ENCODE measurements at regions not wholly inside any gene's neighbourhood (a gene's known extent, or its start where the extent isn't known, plus 50 kb on each side); places are given as distances from the start of the nearest gene placed in this dataset.

GRCh38 chr9:120191141-120191540 is 388.8 kb downstream of the CDK5RAP2 start:
- H3K9me3 Mint-ChIP-seq (ENCODE audit: unreplicated experiment): no peaks in the 10 kb centered on the region
- H3K27me3 Mint-ChIP-seq (ENCODE audit: insufficient read depth, unreplicated experiment): peaks cover 19% of the 10 kb centered on the region
- H3K27me3 ChIP-seq (replicated peaks; ENCODE audit: control insufficient read depth, insufficient read depth, low read length): no peaks in the 10 kb centered on the region
- TF ChIP-seq CTCF (IDR thresholded peaks at IDR 0.05; ENCODE audit: insufficient read depth in 1 of 2, low read depth in 1 of 2, low read length in 1 of 2, severe bottlenecking in 1 of 2, unreplicated experiment in 1 of 2): no peak
- CTCF ChIA-PET: no interaction called here
- no peak overlapping the region for H3K27ac Mint-ChIP-seq (ENCODE audit: unreplicated experiment)
- H3K36me3 ChIP-seq (ENCODE audit: control insufficient read depth, insufficient read depth, low read length): no peaks in the 10 kb centered on the region
- POLR2A ChIA-PET: no interaction called here
- intact Hi-C loops (cut with micrococcal nuclease; ENCODE audit: unreplicated experiment): no loop called here
- H3K9me3 ChIP-seq: no peaks in the 10 kb centered on the region
- no peaks in the 10 kb centered on the region for H3K4me1 Mint-ChIP-seq (ENCODE audit: low read depth, unreplicated experiment)
- H3K36me3 Mint-ChIP-seq (ENCODE audit: insufficient read depth, unreplicated experiment): no peaks in the 10 kb centered on the region
- BruUV-seq (replicated peaks): no TSS peak
- no peak overlapping the region for H3K4me3 Mint-ChIP-seq (ENCODE audit: unreplicated experiment)
- no peaks in the 10 kb centered on the region for H3K4me1 ChIP-seq
- DNase-seq: no peak
- no peak overlapping the region for H3K4me3 ChIP-seq (ENCODE audit: low read depth, low read length)

GRCh38 chr9:120187758-120188157 is 392.2 kb downstream of the CDK5RAP2 start:
- TF ChIP-seq CTCF (IDR thresholded peaks at IDR 0.05; ENCODE audit: insufficient read depth in 1 of 2, low read depth in 1 of 2, low read length in 1 of 2, severe bottlenecking in 1 of 2, unreplicated experiment in 1 of 2): no peak
- no TSS peak for BruUV-seq (replicated peaks)
- Mint-ChIP-seq H3K27me3 (ENCODE audit: insufficient read depth, unreplicated experiment) (peaks cover 21% of the 10 kb centered on the region), H3K36me3 (ENCODE audit: insufficient read depth, unreplicated experiment) (no peaks in the 10 kb centered on the region), H3K9me3 (ENCODE audit: unreplicated experiment) (no peaks in the 10 kb centered on the region), H3K27ac (ENCODE audit: unreplicated experiment) (no peak overlapping the region), H3K4me3 (ENCODE audit: unreplicated experiment) (no peak overlapping the region), H3K4me1 (ENCODE audit: low read depth, unreplicated experiment) (no peaks in the 10 kb centered on the region)
- Histone ChIP-seq H3K4me3 (ENCODE audit: low read depth, low read length) (no peak overlapping the region), H3K9me3 (no peaks in the 10 kb centered on the region), H3K36me3 (ENCODE audit: control insufficient read depth, insufficient read depth, low read length) (no peaks in the 10 kb centered on the region), H3K27me3 (replicated peaks; ENCODE audit: control insufficient read depth, insufficient read depth, low read length) (no peaks in the 10 kb centered on the region), H3K4me1 (no peaks in the 10 kb centered on the region)
- intact Hi-C loops (cut with micrococcal nuclease; ENCODE audit: unreplicated experiment): no loop called here
- CTCF ChIA-PET: no interaction called here
- DNase-seq: no peak
- POLR2A ChIA-PET: no interaction called here

- no peaks in the 10 kb centered on the region for H3K9me3 Mint-ChIP-seq (ENCODE audit: unreplicated experiment)
- CTCF ChIA-PET: no interaction called here
- no peaks in the 10 kb centered on the region for H3K4me1 Mint-ChIP-seq (ENCODE audit: low read depth, unreplicated experiment)
- H3K36me3 Mint-ChIP-seq (ENCODE audit: insufficient read depth, unreplicated experiment): no peaks in the 10 kb centered on the region
- Histone ChIP-seq H3K9me3 (no peaks in the 10 kb centered on the region), H3K4me3 (ENCODE audit: low read depth, low read length) (no peak overlapping the region), H3K27me3 (replicated peaks; ENCODE audit: control insufficient read depth, insufficient read depth, low read length) (no peaks in the 10 kb centered on the region), H3K4me1 (no peaks in the 10 kb centered on the region), H3K36me3 (ENCODE audit: control insufficient read depth, insufficient read depth, low read length) (no peaks in the 10 kb centered on the region)
- TF ChIP-seq CTCF (IDR thresholded peaks at IDR 0.05; ENCODE audit: insufficient read depth in 1 of 2, low read depth in 1 of 2, low read length in 1 of 2, severe bottlenecking in 1 of 2, unreplicated experiment in 1 of 2): no peak
- H3K4me3 Mint-ChIP-seq (ENCODE audit: unreplicated experiment): no peak overlapping the region
- BruUV-seq (replicated peaks): no TSS peak
- POLR2A ChIA-PET: no interaction called here
- no peak for DNase-seq
- peaks cover 16% of the 10 kb centered on the region for H3K27me3 Mint-ChIP-seq (ENCODE audit: insufficient read depth, unreplicated experiment)
- intact Hi-C loops (cut with micrococcal nuclease; ENCODE audit: unreplicated experiment): no loop called here
- no peak overlapping the region for H3K27ac Mint-ChIP-seq (ENCODE audit: unreplicated experiment)
These were observed 393.7 kb downstream of the CDK5RAP2 start for GRCh38 chr9:120186276-120186675.
